ENCODE measurements at regions not wholly inside any gene's neighbourhood (a gene's known extent, or its start where the extent isn't known, plus 50 kb on each side); places are given as distances from the start of the nearest gene placed in this dataset.

GRCh38 chr12:115640929-115641328, 636.6 kb downstream of the MED13L start:
- no peaks in the 10 kb centered on the region for H4K20me1 ChIP-seq (ENCODE audit: insufficient read depth)
- H3K27me3 ChIP-seq (ENCODE audit: insufficient read depth): no peaks in the 10 kb centered on the region
- peaks cover 0 to 7% of the 10 kb centered on the region in 2 experiments; a peak in 1 of 4 replicates for H3K4me1 ChIP-seq (ENCODE audit: control insufficient read depth in 1 of 2, insufficient read depth in 2 of 2, low read depth in 1 of 2, low read length in 1 of 2)
- no peak overlapping the region for H3K4me2 ChIP-seq
- H3K36me3 ChIP-seq (replicated peaks in 1 of 2; ENCODE audit: control insufficient read depth in 1 of 2, insufficient read depth in 2 of 2, low read length in 1 of 2): no peaks in the 10 kb centered on the region
- H3K4me3 ChIP-seq (ENCODE audit: low read depth in 2 of 2, low read length in 1 of 2): no peak overlapping the region
- H2AFZ ChIP-seq (ENCODE audit: low read depth): no peak overlapping the region
- H3K79me2 ChIP-seq (ENCODE audit: insufficient read depth): no peaks in the 10 kb centered on the region
- TF ChIP-seq TAF1 (IDR thresholded peaks at IDR 0.05; ENCODE audit: borderline replicate concordance, low read depth, low read length) (no peak), EZH2phosphoT487 (IDR thresholded peaks at IDR 0.05; ENCODE audit: borderline replicate concordance, low read depth) (no peak), POLR2AphosphoS5 (IDR thresholded peaks at IDR 0.05; ENCODE audit: low read depth, low read length) (no peak), MEF2A (IDR thresholded peaks at IDR 0.05; ENCODE audit: borderline replicate concordance, low read depth) (no peak), ZBTB33 (IDR thresholded peaks at IDR 0.05; ENCODE audit: borderline replicate concordance, low read depth) (no peak)
- H3K9ac ChIP-seq: no peak overlapping the region
- H3K9me3 ChIP-seq: no peaks in the 10 kb centered on the region
- H3F3A ChIP-seq (replicated peaks; ENCODE audit: insufficient read depth): no peaks in the 10 kb centered on the region
- POLR2A ChIA-PET: no interaction called here
- H3K27ac ChIP-seq (ENCODE audit: low read depth in 2 of 2, low read length in 1 of 2): no peak overlapping the region
- WGBS (ENCODE audit: low lambda C conversion rate): 38% methylated on average over 2 of the region's 2 CpGs
- CTCF ChIA-PET: no interaction called here
- no peak for DNase-seq
- H3K9me2 ChIP-seq: no peaks in the 10 kb centered on the region

GRCh38 chr12:115639648-115640012, 637.9 kb downstream of the MED13L start:
- Histone ChIP-seq H3K4me2 (no peak overlapping the region), H3K4me3 (ENCODE audit: low read depth in 2 of 2, low read length in 1 of 2) (no peak overlapping the region), H3K4me1 (ENCODE audit: control insufficient read depth in 1 of 2, insufficient read depth in 2 of 2, low read depth in 1 of 2, low read length in 1 of 2) (peaks cover 0 to 7% of the 10 kb centered on the region in 2 experiments; a peak in 1 of 4 replicates), H3F3A (replicated peaks; ENCODE audit: insufficient read depth) (no peaks in the 10 kb centered on the region), H3K27ac (ENCODE audit: low read depth in 2 of 2, low read length in 1 of 2) (no peak overlapping the region), H3K36me3 (replicated peaks in 1 of 2; ENCODE audit: control insufficient read depth in 1 of 2, insufficient read depth in 2 of 2, low read length in 1 of 2) (no peaks in the 10 kb centered on the region), H2AFZ (ENCODE audit: low read depth) (no peak overlapping the region), H3K79me2 (ENCODE audit: insufficient read depth) (no peaks in the 10 kb centered on the region), H3K27me3 (ENCODE audit: insufficient read depth) (no peaks in the 10 kb centered on the region), H3K9ac (no peak overlapping the region), H3K9me3 (no peaks in the 10 kb centered on the region), H3K9me2 (no peaks in the 10 kb centered on the region), H4K20me1 (ENCODE audit: insufficient read depth) (no peaks in the 10 kb centered on the region)
- DNase-seq: no peak
- TF ChIP-seq USF1 (IDR thresholded peaks at IDR 0.05; ENCODE audit: borderline replicate concordance, low read depth): no peak
- TF ChIP-seq FOXJ3 (CRISPR knock-in tag; IDR thresholded peaks at IDR 0.05): no peak
- TF ChIP-seq RXRA (IDR thresholded peaks at IDR 0.05; ENCODE audit: borderline replicate concordance, low read depth): no peak
- TF ChIP-seq YY1 (IDR thresholded peaks at IDR 0.05; ENCODE audit: low read depth): no peak
- no peak for TF ChIP-seq MAX (IDR thresholded peaks at IDR 0.05; ENCODE audit: low read depth)
- POLR2A ChIA-PET: no interaction called here
- CTCF ChIA-PET: interaction anchor here (0.8 to 1.1 kb wide), 2 partner anchors 16 to 972 kb away, joined by 3 read pairs; no protein-coding TSS in a partner anchor
- WGBS (ENCODE audit: low lambda C conversion rate): 53% methylated on average over 5 of the region's 5 CpGs

Measured in SK-N-SH (cell line).